GM18909 (cell line): ENCODE measurements at regions not wholly inside any gene's neighbourhood (a gene's known extent, or its start where the extent isn't known, plus 50 kb on each side); places are given as distances from the start of the nearest gene placed in this dataset.

Experiments
- ATAC-seq: cut with Tn5 transposase; IDR thresholded peaks from one replicate; pipeline ENCODE4 v1.9.1; 2021; ENCODE audit warnings: mild to moderate bottlenecking; ENCODE audit not compliant: unreplicated experiment, poor library complexity

- ATAC-seq: no peak
Observed at GRCh38 chr3:147975165-147975564, 566.0 kb downstream of the ZIC1 start.

DNA sequence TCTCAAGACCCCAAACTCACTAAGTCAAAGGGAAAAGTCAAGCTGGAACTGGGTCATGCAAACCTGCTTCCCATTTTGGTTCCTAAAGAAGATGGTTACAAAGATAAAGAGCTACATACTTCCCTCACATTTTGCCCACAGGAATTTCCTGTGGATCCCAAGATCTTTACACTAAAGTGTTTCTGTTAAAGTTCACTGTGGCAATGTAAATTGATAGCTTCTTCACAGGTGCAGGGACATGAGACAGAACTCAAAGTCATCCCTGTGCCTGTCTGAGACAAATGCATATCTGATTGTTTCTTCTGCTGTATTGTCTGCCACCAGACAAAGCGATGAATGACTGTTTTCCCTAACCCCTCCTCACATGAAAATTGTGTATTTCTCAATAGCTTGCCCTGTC is 567.8 kb downstream of the ZIC1 start:
- no peak for ATAC-seq

DNA sequence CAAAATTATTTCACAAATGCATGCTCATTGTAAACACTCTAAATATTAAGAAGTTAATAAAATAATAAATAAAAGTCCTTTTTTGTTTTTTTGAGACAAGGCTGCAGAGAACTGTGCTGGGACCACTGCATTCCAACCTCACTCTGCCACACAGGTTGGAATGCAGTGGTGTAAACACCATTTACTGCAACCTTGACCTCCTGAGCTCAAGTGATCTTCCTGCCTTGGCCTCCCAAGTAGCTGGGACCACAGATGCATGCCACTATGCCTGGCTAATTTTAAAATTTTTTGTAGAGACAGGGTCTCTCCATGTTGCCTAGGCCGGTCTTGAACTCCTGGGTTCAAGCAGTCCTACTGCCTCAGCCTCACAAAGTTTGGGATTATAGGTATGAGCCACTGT is 578.4 kb downstream of the ZIC1 start:
- no peak for ATAC-seq

DNA sequence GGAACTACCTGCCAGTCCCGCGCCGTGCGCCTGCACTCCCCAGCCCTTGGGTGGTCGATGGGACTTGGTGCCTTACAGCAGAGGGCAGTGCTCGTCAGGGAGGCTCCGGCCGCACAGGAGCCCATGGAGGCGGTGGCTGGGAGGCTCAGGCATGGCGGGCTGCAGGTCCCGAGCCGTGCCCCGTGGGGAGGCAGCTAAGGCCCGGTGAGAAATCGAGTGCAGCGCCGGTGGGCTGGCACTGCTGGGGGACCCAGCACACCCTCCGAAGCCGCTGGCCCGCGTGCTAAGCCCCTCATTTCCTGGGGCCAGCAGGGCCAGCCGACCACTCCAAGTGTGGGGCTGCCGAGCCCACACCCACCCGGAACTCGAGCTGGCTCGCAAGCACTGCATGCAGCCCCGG is 580.2 kb downstream of the ZIC1 start:
- no peak for ATAC-seq

- ATAC-seq: no peak
Observed at GRCh38 chr3:148002705-148003205, 593.6 kb downstream of the ZIC1 start.

DNA sequence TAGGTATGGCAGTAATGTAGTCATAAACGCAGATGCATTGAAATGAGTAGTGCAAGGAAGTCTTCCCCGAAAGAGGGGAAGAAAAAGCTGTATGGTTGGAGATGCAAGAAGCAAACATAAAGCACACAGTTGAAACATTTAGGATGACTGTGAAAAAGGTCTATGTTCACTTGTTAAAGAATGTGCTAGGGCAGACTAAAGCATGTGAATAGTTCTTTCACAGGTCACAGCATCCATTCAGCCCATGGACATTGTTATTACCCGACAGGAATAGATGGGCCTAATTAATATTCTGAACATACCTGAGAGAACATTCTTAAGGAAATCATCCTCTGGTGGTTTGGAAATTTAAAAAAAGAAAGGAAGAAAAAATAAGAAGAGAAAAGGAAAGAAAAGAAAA is 595.2 kb downstream of the ZIC1 start:
- no peak for ATAC-seq

GRCh38 chr3:148005456-148005855 is 596.3 kb downstream of the ZIC1 start:
- ATAC-seq: no peak

DNA sequence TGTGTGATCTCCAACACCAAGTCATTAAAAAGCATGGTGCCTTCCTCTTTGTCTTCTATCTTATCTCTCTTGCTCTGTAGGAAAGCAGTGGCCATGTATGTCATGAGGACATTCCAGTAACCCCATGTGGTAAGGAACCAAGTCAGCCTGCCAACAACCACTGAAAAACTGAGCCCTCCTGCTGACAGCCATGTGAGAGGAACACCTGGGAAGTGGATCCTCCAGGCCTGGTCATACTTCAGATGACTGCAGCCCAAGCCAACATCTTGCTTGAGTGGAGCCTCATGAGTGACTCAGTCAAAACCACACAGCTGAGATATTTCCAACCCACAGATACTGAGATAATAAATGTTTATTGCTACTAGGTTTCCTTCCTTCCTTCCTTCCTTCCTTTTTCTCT is 597.3 kb downstream of the ZIC1 start:
- ATAC-seq: no peak

DNA sequence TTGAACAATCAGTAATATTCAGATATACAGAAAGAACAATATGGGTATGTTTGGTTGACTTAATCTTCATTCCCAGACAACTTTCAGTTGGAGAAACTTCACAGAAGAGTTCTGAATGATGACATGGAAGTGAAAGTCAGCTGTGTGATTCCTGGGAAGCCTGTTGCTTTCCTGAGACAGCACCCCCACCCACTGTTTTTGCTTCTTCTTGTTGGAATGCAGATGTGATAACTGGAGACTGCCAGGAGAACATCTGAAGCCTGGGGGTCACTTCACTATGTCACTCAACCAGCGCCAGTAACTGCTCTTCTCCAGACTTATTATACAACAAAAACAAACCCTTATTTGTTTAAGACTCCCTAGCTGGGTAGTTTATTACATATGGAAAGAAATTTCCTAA is 599.4 kb downstream of the ZIC1 start:
- ATAC-seq: no peak

DNA sequence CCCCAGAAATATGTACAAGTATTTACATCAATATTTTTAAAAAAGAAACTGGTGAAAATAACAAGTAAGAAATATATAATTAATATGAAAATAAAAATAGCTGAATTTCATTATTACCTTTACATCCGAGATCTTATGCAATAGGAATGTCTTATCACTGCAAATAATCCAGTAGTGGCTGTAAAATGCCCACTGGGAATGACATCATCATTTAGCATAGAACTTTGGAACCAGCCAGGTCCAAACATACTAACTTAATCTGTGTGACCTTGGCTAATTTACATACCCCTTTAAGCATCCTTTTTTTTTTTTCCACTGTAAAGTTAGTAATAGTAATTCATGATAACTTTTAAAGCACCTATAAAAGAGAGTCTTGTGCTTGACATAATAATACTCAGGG is 611.7 kb downstream of the ZIC1 start:
- ATAC-seq: no peak

GRCh38 chr3:148021381-148021780 is 612.2 kb downstream of the ZIC1 start:
- no peak for ATAC-seq

DNA sequence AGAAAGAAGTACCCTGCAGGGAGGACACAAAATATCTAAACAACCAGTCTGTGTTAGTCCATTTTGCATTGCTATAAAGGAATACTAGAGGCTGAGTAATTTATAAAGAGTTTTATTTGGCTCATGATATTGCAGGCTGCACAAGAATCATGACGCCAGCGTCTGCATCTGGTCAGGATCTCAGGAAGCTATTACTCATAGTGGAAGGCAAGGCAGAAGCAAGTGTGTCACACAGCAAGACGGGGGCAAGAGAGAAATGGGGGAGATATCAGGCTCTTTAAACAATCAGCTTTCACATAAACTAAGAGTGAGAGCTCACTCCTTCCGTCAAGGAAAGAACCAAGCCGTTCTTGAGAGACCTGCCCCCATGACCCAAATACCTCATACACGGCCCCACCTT is 614.8 kb downstream of the ZIC1 start:
- ATAC-seq: no peak

DNA sequence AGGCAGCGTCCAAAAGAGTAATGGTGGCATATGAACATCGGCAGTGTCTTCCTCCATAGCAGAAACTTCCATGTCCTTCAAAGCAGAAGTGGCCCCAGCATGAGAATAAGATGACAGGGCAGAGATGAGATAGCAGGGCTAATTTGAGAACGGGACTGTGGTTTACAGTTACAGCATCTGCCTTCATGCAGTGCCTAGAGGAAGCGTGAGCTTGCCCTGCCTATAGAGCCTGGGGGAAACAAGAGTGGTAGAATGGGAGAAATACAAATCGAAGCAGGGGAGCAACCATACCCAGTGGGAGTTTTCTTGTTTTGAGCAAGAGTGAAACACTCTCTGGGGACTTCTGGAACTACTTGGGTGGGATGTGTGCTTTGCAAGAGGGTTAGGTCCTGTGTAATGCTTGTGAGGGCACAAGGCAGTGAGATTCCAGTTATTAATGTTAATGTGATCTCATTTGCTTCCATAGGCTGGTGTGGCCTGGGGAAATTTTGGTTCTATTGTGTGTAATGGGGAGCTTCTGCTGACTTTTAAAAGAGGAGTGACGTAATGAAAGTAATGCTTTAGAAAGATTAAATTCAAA is 616.9 kb downstream of the ZIC1 start:
- ATAC-seq: no peak

GRCh38 chr3:148030975-148031374 is 621.8 kb downstream of the ZIC1 start:
- no peak for ATAC-seq

DNA sequence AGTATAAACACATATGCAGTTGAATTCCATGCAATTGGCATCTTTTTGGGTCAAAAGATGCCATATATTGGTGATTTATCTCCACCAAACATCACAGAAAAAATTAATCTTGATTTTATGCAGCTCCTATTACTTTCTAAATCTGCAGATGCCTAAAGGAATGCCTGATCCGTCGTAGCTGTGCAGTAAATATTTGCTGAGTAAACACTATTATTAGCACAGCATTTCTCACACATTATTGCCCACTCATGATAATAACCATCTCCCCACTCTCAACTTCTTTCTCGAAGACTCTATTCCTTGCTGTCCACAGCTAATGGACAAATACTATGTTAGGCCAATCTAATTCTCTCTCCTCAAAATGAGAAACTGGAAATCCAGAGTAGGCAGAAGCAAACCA is 625.2 kb downstream of the ZIC1 start:
- ATAC-seq: no peak

DNA sequence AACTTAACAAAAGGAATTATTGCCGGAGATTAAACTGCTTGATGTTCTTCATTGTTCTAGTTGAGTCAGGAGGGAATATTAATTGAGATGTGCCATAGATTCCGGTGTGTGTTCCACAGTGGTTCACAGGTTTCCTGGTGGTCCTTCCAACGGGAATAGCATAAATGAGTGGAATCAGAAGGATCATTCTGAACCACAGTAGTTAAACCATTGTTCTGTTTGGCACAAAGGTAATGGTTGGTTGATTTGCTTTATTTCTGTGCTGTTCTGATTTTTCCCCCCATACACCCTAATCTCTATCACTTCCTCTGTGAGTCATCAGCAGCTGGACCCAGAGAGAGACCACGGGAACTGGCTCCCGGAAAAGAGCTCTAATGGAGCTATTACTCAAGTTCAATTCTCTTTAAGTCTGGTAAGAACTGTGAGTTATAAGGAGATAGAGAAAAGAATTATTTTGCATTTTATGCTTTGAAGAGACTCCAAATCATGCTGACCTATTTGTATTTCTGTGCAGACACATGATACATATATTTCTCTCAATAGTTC is 627.2 kb downstream of the ZIC1 start:
- ATAC-seq: no peak

DNA sequence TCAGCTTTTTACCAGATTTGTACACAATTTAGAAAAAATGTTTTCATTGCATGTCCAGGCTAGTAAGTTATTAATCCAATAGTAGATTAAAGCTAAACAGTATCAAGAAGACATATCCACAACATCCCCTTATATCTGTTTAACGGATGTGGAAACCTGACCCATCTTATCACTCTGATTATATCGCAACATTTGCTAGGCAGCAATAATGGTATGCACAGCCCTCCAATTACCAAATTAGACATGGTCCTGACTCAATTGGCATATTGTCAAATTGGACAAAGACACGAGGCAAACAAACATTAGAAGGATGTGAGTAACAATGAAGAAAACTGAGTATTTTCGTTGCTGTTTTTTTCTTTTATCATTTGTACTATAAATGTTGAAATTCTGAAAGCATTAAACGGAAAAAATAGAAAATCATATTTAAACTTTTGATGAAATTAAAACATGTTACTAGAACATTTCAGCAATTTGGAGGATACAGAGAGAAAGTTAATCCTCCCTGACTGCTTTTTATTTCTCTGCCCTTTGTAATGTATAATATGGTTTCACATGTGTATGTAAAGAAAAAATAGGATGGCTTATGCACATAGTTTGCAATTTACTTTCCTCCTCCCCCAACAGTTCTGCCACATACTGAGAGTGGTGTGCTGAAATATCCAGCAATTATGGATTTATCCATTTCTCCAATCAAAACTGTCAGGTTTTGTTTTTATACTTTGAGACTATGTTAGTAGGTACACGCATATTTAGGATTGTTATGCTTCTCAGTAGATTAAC is 633.7 kb downstream of the ZIC1 start:
- no peak for ATAC-seq

DNA sequence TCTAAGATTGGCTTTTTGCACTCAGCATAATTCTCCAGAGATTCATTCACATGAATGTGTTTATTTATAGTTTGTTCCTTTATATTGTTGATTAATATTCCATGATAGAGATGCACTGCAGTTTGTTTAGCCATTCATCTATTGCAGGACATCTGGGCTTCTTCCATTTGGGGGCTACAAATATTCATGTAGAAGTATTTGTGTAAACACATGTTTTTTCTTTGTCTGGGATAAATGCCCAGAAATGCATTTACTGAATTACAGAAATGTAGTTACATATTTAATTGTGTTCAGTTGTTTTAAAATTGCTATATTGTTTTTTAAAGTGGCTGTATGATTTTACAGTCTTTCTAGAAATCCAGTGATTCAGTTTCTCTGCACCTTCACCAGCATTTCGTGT is 635.0 kb downstream of the ZIC1 start:
- no peak for ATAC-seq

DNA sequence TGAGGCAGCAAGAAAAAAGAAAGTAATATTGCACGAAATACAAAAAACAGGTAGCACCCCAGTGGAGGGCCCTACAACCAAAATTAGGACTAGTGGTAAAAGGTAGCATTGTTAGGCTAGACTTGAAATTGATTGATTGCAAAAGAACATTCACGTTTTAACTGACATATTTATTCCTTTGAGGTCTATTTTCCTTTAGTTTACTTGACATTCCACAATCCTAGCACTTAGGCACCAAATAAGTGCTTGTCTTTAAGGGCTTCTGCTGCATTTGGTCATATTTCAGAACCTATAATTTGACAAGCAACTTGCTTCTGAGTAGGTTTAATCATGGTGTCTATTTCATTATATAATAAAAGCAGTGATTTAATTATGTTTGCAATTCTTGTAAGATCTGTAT is 642.7 kb upstream of the AGTR1 start:
- no peak for ATAC-seq

GRCh38 chr3:148062590-148062989 is 635.1 kb upstream of the AGTR1 start:
- no peak for ATAC-seq

GRCh38 chr3:148066802-148067201 is 630.9 kb upstream of the AGTR1 start:
- ATAC-seq: no peak

- ATAC-seq: no peak
Observed at GRCh38 chr3:148068466-148068865, 629.2 kb upstream of the AGTR1 start.
